WTC11 (cell line): ENCODE measurements at regions not wholly inside any gene's neighbourhood (a gene's known extent, or its start where the extent isn't known, plus 50 kb on each side); places are given as distances from the start of the nearest gene placed in this dataset.

Experiments used
- ATAC-seq: fragments of 200-7000 bp; cut with Tn5 transposase; 2 replicates; pipeline ENCODE4 v1.10.0; 2021; ENCODE audit warnings: mild to moderate bottlenecking, moderate library complexity
- CTCF ChIA-PET: fragments of 300-600 bp; sonication (Branson Sonifier 250); formaldehyde crosslinking; loops from one replicate; lab custom pipeline; 2021; ENCODE audit warnings: antibody characterized with exemption; lab: Charles Lee
- POLR2A ChIA-PET: fragments of 350-600 bp; sonication (Branson Sonifier 250); formaldehyde crosslinking; loops from one replicate; lab custom pipeline; 2021; ENCODE audit warnings: antibody characterized with exemption; lab: Charles Lee
- DNase-seq: peaks from one replicate; pipeline ENCODE4 v3.0.0; 2021; ENCODE audit warnings: low spot score
- H3K27ac Mint-ChIP-seq: 2 replicates; pipeline ENCODE4 v1.8.0; 2021; ENCODE audit warnings: mixed read lengths
- H3K27me3 Mint-ChIP-seq: 2 replicates; pipeline ENCODE4 v1.8.0; 2021; ENCODE audit warnings: low read depth, mild to moderate bottlenecking, moderate library complexity, mixed read lengths
- H3K36me3 Mint-ChIP-seq: 2 replicates; pipeline ENCODE4 v1.8.0; 2021; ENCODE audit warnings: mixed read lengths
- H3K4me1 Mint-ChIP-seq: 2 replicates; pipeline ENCODE4 v1.8.0; 2022; ENCODE audit warnings: mixed read lengths
- H3K4me3 Mint-ChIP-seq: 2 replicates; pipeline ENCODE4 v1.8.0; 2021; ENCODE audit warnings: mild to moderate bottlenecking, moderate library complexity, mixed read lengths
- H3K9me3 Mint-ChIP-seq: 2 replicates; pipeline ENCODE4 v1.8.0; 2021; ENCODE audit warnings: mixed read lengths
- CREM ChIP-seq: sonication (generic); formaldehyde crosslinking; IDR thresholded peaks from 2 replicates; pipeline ENCODE4 v1.8.1; 2022; ENCODE audit warnings: mild to moderate bottlenecking, missing genetic modification reagents, moderate library complexity
- E2F1 ChIP-seq: sonication (generic); formaldehyde crosslinking; IDR thresholded peaks from 2 replicates; pipeline ENCODE4 v1.8.0; 2022; ENCODE audit warnings: mild to moderate bottlenecking, missing genetic modification reagents
- GABPB1 ChIP-seq: sonication (generic); formaldehyde crosslinking; IDR thresholded peaks from 2 replicates; pipeline ENCODE4 v1.8.1; 2023; ENCODE audit warnings: mild to moderate bottlenecking, missing genetic modification reagents
- KAT7 ChIP-seq: sonication (generic); formaldehyde crosslinking; IDR thresholded peaks from 2 replicates; pipeline ENCODE4 v1.8.1; 2023; ENCODE audit warnings: missing genetic modification reagents, mild to moderate bottlenecking, borderline replicate concordance
- OVOL2 ChIP-seq: fragments of 250-450 bp; sonication (Bioruptor Pico); IDR thresholded peaks from 2 replicates; pipeline ENCODE4 v1.9.0; 2021; ENCODE audit warnings: mild to moderate bottlenecking, borderline replicate concordance
- SP1 ChIP-seq: sonication (generic); formaldehyde crosslinking; conservative IDR thresholded peaks from 2 replicates; pipeline ENCODE4 v1.8.1; 2022; ENCODE audit warnings: missing genetic modification reagents
- TP53 ChIP-seq: sonication (generic); formaldehyde crosslinking; IDR thresholded peaks from 2 replicates; pipeline ENCODE4 v1.8.1; 2023; ENCODE audit warnings: mild to moderate bottlenecking, missing genetic modification reagents
- ZNF416 ChIP-seq: fragments of 250-450 bp; sonication (Bioruptor Pico); IDR thresholded peaks from 2 replicates; pipeline ENCODE4 v1.9.0; 2021; ENCODE audit warnings: mild to moderate bottlenecking, inconsistent platforms
- ZNF425 ChIP-seq: fragments of 250-450 bp; sonication (Bioruptor Pico); conservative IDR thresholded peaks from 2 replicates; pipeline ENCODE4 v1.9.0; 2021; ENCODE audit warnings: mild to moderate bottlenecking
- TF ChIP-seq, protein P1 (sequence below): fragments of 250-450 bp; sonication (Bioruptor Pico); IDR thresholded peaks from 2 replicates; pipeline ENCODE4 v1.9.0; 2021; ENCODE audit warnings: mild to moderate bottlenecking
- TF ChIP-seq, protein P2 (sequence below): sonication (generic); formaldehyde crosslinking; IDR thresholded peaks from 2 replicates; pipeline ENCODE4 v1.8.1; 2023; ENCODE audit warnings: mild to moderate bottlenecking, missing genetic modification reagents, moderate library complexity
- TF ChIP-seq, protein P3 (sequence below): fragments of 200-600 bp; IDR thresholded peaks from 2 replicates; pipeline ENCODE4 v1.8.0; 2022; ENCODE audit warnings: antibody characterized with exemption
- TF ChIP-seq, protein P4 (sequence below): sonication (generic); formaldehyde crosslinking; IDR thresholded peaks from 2 replicates; pipeline ENCODE4 v1.8.1; 2023; ENCODE audit warnings: mild to moderate bottlenecking, missing genetic modification reagents
- TF ChIP-seq, protein P5 (sequence below): sonication (generic); formaldehyde crosslinking; IDR thresholded peaks from 2 replicates; pipeline ENCODE4 v1.8.0; 2023; ENCODE audit warnings: missing genetic modification reagents

GRCh38 chr7:12028508-12028907 is 182.6 kb upstream of the TMEM106B start:
- ATAC-seq (no peak), DNase-seq (no peak)
- Mint-ChIP-seq H3K27ac (no peak overlapping the region), H3K9me3 (no peaks in the 10 kb centered on the region), H3K4me3 (no peak overlapping the region), H3K36me3 (no peaks in the 10 kb centered on the region), H3K4me1 (peaks cover 30% of the 10 kb centered on the region), H3K27me3 (no peaks in the 10 kb centered on the region)
- ChIA-PET CTCF (no interaction called here), POLR2A (no interaction called here)
- no peak for TF ChIP-seq CREM (CRISPR knock-in tag)
- TF ChIP-seq, protein P1, sequence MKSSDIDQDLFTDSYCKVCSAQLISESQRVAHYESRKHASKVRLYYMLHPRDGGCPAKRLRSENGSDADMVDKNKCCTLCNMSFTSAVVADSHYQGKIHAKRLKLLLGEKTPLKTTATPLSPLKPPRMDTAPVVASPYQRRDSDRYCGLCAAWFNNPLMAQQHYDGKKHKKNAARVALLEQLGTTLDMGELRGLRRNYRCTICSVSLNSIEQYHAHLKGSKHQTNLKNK (CRISPR knock-in tag), result no peak
- TF ChIP-seq, protein P2, sequence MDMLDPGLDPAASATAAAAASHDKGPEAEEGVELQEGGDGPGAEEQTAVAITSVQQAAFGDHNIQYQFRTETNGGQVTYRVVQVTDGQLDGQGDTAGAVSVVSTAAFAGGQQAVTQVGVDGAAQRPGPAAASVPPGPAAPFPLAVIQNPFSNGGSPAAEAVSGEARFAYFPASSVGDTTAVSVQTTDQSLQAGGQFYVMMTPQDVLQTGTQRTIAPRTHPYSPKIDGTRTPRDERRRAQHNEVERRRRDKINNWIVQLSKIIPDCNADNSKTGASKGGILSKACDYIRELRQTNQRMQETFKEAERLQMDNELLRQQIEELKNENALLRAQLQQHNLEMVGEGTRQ (CRISPR knock-in tag), result no peak

- ATAC-seq, result no peak; the same call in 1 of the 2 replicates
Measured at GRCh38 chr7:12030116-12030515, 181.0 kb upstream of the TMEM106B start.

GRCh38 chr7:12031186-12031585 is 179.9 kb upstream of the TMEM106B start:
- H3K4me3 Mint-ChIP-seq, result no peak overlapping the region
- H3K36me3 Mint-ChIP-seq, result no peaks in the 10 kb centered on the region
- no peak overlapping the region for H3K27ac Mint-ChIP-seq
- ATAC-seq (no peak), DNase-seq (no peak)
- H3K4me1 Mint-ChIP-seq, result peaks cover 26% of the 10 kb centered on the region
- H3K27me3 Mint-ChIP-seq, result no peaks in the 10 kb centered on the region
- TF ChIP-seq ZNF425 (no peak), ZNF416 (no peak), OVOL2 (CRISPR knock-in tag) (no peak), E2F1 (CRISPR knock-in tag) (no peak), KAT7 (CRISPR knock-in tag) (no peak)
- TF ChIP-seq, protein P3, sequence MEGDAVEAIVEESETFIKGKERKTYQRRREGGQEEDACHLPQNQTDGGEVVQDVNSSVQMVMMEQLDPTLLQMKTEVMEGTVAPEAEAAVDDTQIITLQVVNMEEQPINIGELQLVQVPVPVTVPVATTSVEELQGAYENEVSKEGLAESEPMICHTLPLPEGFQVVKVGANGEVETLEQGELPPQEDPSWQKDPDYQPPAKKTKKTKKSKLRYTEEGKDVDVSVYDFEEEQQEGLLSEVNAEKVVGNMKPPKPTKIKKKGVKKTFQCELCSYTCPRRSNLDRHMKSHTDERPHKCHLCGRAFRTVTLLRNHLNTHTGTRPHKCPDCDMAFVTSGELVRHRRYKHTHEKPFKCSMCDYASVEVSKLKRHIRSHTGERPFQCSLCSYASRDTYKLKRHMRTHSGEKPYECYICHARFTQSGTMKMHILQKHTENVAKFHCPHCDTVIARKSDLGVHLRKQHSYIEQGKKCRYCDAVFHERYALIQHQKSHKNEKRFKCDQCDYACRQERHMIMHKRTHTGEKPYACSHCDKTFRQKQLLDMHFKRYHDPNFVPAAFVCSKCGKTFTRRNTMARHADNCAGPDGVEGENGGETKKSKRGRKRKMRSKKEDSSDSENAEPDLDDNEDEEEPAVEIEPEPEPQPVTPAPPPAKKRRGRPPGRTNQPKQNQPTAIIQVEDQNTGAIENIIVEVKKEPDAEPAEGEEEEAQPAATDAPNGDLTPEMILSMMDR, result no peak
- H3K9me3 Mint-ChIP-seq, result no peaks in the 10 kb centered on the region
- CTCF ChIA-PET, result no interaction called here
- POLR2A ChIA-PET, result no interaction called here

More at GRCh38 chr7:12030116-12030515, 181.0 kb upstream of the TMEM106B start:
- TF ChIP-seq, protein P4, sequence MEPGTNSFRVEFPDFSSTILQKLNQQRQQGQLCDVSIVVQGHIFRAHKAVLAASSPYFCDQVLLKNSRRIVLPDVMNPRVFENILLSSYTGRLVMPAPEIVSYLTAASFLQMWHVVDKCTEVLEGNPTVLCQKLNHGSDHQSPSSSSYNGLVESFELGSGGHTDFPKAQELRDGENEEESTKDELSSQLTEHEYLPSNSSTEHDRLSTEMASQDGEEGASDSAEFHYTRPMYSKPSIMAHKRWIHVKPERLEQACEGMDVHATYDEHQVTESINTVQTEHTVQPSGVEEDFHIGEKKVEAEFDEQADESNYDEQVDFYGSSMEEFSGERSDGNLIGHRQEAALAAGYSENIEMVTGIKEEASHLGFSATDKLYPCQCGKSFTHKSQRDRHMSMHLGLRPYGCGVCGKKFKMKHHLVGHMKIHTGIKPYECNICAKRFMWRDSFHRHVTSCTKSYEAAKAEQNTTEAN (CRISPR knock-in tag), result no peak
- no peak for TF ChIP-seq SP1
- no peak for TF ChIP-seq TP53 (CRISPR knock-in tag)
- TF ChIP-seq, protein P5, sequence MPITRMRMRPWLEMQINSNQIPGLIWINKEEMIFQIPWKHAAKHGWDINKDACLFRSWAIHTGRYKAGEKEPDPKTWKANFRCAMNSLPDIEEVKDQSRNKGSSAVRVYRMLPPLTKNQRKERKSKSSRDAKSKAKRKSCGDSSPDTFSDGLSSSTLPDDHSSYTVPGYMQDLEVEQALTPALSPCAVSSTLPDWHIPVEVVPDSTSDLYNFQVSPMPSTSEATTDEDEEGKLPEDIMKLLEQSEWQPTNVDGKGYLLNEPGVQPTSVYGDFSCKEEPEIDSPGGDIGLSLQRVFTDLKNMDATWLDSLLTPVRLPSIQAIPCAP, result no peak
- no peak for TF ChIP-seq GABPB1 (CRISPR knock-in tag)
- no peaks in the 10 kb centered on the region for H3K27me3 Mint-ChIP-seq
- peak overlapping the region; percentile 20 for H3K27ac Mint-ChIP-seq
- H3K9me3 Mint-ChIP-seq, result no peaks in the 10 kb centered on the region
- no peak for DNase-seq
- H3K36me3 Mint-ChIP-seq, result no peaks in the 10 kb centered on the region
- H3K4me3 Mint-ChIP-seq, result no peak overlapping the region
- ChIA-PET CTCF (no interaction called here), POLR2A (no interaction called here)
- H3K4me1 Mint-ChIP-seq, result peaks cover 29% of the 10 kb centered on the region
